Osteoblast (primary cell): ENCODE measurements at regions not wholly inside any gene's neighbourhood (a gene's known extent, or its start where the extent isn't known, plus 50 kb on each side); places are given as distances from the start of the nearest gene placed in this dataset.

ENCODE experiments used
- DNase-seq: peaks from one replicate; pipeline ENCODE4 v3.0.0; 2011; ENCODE audit warnings: low spot score, mixed read lengths; ENCODE audit not compliant: insufficient read length; ENCODE audit errors: missing footprints
- H2AFZ ChIP-seq: 2 replicates; pipeline ENCODE4 v1.6.0; 2011; ENCODE audit warnings: mild to moderate bottlenecking, low read length
- H3K27ac ChIP-seq: 2 replicates; pipeline ENCODE4 v1.5.1; 2011; ENCODE audit warnings: mild to moderate bottlenecking, low read depth, low read length, moderate library complexity
- H3K27me3 ChIP-seq: 2 replicates; pipeline ENCODE4 v1.6.0; 2012; ENCODE audit warnings: mild to moderate bottlenecking, control low read depth, inconsistent platforms, low read length, moderate library complexity; ENCODE audit not compliant: insufficient read depth
- H3K36me3 ChIP-seq: 2 replicates; pipeline ENCODE4 v1.5.1; 2011; ENCODE audit warnings: mild to moderate bottlenecking, low read length, control low read depth, moderate library complexity; ENCODE audit not compliant: insufficient read depth
- H3K4me1 ChIP-seq: 2 replicates; pipeline ENCODE4 v1.5.1; 2011; ENCODE audit warnings: mild to moderate bottlenecking, low read length, control low read depth, moderate library complexity; ENCODE audit not compliant: insufficient read depth
- H3K4me2 ChIP-seq: 2 replicates; pipeline ENCODE4 v1.6.0; 2011; ENCODE audit warnings: mild to moderate bottlenecking, low read length; ENCODE audit not compliant: insufficient read depth
- H3K4me3 ChIP-seq: fragments of 200-600 bp; sonication (generic); 3 replicates; pipeline ENCODE4 v1.5.1; 2012; ENCODE audit warnings: mild to moderate bottlenecking, low read length, inconsistent platforms; ENCODE audit not compliant: insufficient read depth
- H3K79me2 ChIP-seq: 2 replicates; pipeline ENCODE4 v1.6.0; 2012; ENCODE audit warnings: mild to moderate bottlenecking, low read length, control low read depth, inconsistent platforms; ENCODE audit not compliant: insufficient read depth
- H3K9me3 ChIP-seq: 2 replicates; pipeline ENCODE4 v1.5.1; 2011; ENCODE audit warnings: low read depth, low read length, control low read depth
- H4K20me1 ChIP-seq: 2 replicates; pipeline ENCODE4 v1.6.0; 2012; ENCODE audit warnings: mild to moderate bottlenecking, low read length, control low read depth; ENCODE audit not compliant: insufficient read depth
- CTCF ChIP-seq: IDR thresholded peaks from 2 replicates; pipeline ENCODE4 v1.5.1; 2011; ENCODE audit warnings: mild to moderate bottlenecking, low read depth, low read length, moderate library complexity; ENCODE audit errors: extremely low read depth

DNA sequence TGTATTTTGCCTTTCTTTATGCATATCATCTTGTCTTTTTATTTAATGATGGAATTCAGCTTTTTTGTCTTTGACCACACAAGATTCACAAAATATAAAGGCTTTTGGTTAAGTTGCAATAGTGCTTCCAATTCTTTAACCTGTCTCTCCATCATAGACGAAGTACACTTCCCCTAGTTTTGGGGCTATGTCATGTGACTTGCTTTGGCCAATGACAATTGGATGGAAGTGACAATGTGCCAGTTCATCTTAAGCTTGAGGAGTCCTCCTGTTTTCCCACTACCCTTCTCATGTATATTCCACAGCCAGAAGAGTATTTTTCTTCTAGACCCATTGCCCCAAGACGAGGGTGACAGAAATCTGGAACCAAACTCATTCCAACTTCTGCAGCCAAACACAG lies 419.6 kb upstream of the BRINP3 start:
- no peaks in the 10 kb centered on the region for H3K79me2 ChIP-seq
- H3K4me2 ChIP-seq, result no peak overlapping the region
- no peaks in the 10 kb centered on the region for H3K4me1 ChIP-seq
- no peak for TF ChIP-seq CTCF
- H3K4me3 ChIP-seq, result no peak overlapping the region
- H3K27me3 ChIP-seq, result no peaks in the 10 kb centered on the region
- peaks cover 8% of the 10 kb centered on the region for H3K9me3 ChIP-seq
- no peak overlapping the region for H3K27ac ChIP-seq
- no peak overlapping the region for H2AFZ ChIP-seq
- H4K20me1 ChIP-seq, result no peaks in the 10 kb centered on the region
- no peaks in the 10 kb centered on the region for H3K36me3 ChIP-seq
- no peak for DNase-seq

GRCh38 chr1:190904091-190904695 lies 426.5 kb upstream of the BRINP3 start:
- peaks cover 6% of the 10 kb centered on the region for H3K9me3 ChIP-seq
- H3K4me1 ChIP-seq, result no peaks in the 10 kb centered on the region
- H3K36me3 ChIP-seq, result no peaks in the 10 kb centered on the region
- no peak overlapping the region for H3K4me3 ChIP-seq
- H4K20me1 ChIP-seq, result no peaks in the 10 kb centered on the region
- no peak overlapping the region for H2AFZ ChIP-seq
- H3K79me2 ChIP-seq, result no peaks in the 10 kb centered on the region
- DNase-seq, result no peak
- TF ChIP-seq CTCF, result no peak
- H3K4me2 ChIP-seq, result no peak overlapping the region
- no peak overlapping the region for H3K27ac ChIP-seq
- H3K27me3 ChIP-seq, result no peaks in the 10 kb centered on the region

DNA sequence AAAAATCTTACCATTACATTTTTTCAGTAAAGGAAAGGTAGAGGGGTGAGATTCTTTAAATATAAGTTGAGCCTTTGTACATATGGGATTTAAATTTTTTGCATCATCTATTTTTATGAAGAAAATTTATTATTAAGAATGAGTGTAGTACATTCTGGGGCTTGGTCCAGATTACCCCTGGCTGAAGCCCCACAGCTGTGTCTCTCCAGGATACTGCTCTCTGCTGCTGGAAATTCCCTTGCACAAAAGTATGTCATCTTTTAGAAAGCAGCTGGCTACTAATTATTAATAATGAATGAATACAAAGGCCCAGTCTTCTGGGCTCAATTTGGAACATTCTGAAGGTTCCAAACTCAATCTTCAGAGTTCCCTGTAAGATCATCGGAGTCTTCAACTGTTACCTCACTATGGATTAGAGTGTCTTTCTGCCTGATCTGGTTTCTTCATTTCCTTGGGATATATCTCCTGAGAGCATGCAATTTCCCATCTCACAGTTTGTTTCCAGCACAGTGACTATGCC lies 428.6 kb upstream of the BRINP3 start:
- no peak for DNase-seq
- Histone ChIP-seq H3K4me3 (no peak overlapping the region), H3K9me3 (no peaks in the 10 kb centered on the region), H2AFZ (no peak overlapping the region), H3K27me3 (no peaks in the 10 kb centered on the region), H4K20me1 (no peaks in the 10 kb centered on the region), H3K27ac (no peak overlapping the region), H3K4me2 (no peak overlapping the region), H3K36me3 (no peaks in the 10 kb centered on the region), H3K79me2 (no peaks in the 10 kb centered on the region), H3K4me1 (no peaks in the 10 kb centered on the region)
- TF ChIP-seq CTCF, result no peak

DNA sequence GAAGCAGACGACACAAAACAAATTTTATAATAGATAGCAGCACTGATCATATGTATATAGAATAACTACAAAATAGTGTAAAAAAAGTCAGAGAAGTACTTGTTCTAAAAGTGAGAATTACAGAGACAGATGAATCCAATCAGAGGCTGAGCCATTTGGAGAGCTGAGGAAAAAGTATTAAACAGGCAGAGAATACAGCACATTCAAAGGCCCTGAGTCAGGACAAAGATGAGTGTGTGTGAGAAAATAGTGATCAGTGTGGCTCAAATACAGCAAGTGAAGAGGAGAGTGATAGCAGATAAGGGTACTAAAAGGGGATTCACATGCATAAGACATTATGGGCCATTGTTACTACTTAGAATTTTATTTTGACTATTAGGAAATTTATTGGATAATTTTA lies 430.6 kb upstream of the BRINP3 start:
- Histone ChIP-seq H3K4me3 (no peak overlapping the region), H3K27me3 (no peaks in the 10 kb centered on the region), H3K4me1 (no peaks in the 10 kb centered on the region), H4K20me1 (no peaks in the 10 kb centered on the region), H3K79me2 (no peaks in the 10 kb centered on the region), H3K36me3 (no peaks in the 10 kb centered on the region), H3K4me2 (no peak overlapping the region), H2AFZ (no peak overlapping the region), H3K27ac (no peak overlapping the region), H3K9me3 (no peaks in the 10 kb centered on the region)
- TF ChIP-seq CTCF, result no peak
- no peak for DNase-seq
